HK-2 (cell line): ENCODE measurements at regions not wholly inside any gene's neighbourhood (a gene's known extent, or its start where the extent isn't known, plus 50 kb on each side); places are given as distances from the start of the nearest gene placed in this dataset.

Experiments
- DNase-seq: peaks from one replicate; pipeline ENCODE4 v3.0.0-alpha.2; 2018; ENCODE audit not compliant: unreplicated experiment

DNA sequence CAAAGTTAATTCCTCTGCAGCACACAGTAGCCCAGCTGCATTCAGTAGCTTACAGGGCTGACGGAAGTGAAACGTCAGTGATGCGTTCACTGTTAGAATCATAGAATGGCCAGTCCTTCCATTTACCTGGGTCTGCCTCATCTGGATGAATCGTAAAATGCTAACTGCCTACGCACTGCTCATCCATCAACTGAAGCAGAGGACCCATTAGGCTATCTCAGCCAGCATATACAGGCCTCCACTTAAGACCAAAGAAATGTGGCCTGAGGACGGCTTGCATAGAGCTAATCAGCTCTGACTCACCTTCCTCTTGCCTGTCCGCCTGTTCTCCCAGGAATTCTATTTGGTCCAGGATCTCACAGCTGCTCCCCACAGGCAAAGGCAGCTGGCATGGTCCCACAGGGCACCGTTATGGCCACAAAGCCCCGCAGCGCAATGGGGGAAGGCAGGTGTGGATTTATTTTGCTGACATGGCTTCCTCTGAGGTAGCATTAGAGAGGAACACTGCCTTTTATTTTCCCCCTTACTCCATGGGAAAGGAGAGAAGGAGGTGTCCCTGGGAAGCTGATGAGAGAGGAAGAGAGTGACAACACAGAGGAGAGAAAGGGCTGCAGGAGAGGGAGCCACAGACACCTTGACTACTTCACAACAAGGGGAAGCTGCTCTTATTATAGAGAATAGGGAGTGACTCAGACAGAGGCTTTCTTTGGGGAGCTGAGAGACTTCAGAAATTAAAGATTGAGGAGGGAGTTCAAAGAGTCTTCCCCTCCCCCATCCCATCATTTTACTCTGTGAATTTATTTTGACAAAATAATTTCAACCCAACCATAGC lies 177.6 kb downstream of the HHIPL2 start:
- no peak for DNase-seq

DNA sequence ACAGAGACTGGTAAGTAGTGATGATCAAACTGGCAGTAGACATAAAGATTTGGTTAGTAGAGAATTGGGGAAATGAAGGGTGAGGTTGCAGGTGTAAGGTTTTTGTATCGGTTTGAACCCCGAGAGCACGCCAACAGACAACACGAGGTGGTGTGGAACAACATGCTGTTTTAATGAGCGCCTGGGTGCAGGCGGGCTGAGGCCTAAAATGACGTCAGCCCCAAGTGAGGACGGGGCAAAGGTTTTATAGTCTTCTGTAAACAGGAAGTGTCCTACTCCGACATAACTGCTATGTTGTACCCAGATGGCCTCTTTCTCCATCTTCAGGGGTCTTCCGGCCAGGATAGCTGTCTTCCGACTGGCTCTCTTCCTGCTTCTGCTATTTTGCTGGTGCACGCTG lies 178.8 kb downstream of the HHIPL2 start:
- no peak for DNase-seq

DNA sequence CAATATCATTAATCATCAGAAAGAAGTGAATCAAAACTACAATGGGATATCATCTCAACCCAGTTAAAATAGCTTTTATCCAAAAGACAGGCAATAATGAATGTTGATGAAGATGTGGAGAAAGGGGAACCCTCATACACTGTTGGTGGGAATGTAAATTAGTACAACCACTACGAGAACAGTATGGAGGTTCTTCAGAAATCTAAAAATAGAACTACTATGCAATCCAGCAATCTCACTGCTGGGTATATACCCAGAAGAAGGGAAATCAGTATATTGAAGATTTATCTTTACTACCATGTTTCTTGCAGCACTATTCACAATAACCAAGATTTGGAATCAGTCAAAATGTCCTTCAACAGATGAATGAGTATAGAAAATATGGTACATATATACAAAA lies 189.8 kb downstream of the HHIPL2 start:
- DNase-seq: no peak

DNA sequence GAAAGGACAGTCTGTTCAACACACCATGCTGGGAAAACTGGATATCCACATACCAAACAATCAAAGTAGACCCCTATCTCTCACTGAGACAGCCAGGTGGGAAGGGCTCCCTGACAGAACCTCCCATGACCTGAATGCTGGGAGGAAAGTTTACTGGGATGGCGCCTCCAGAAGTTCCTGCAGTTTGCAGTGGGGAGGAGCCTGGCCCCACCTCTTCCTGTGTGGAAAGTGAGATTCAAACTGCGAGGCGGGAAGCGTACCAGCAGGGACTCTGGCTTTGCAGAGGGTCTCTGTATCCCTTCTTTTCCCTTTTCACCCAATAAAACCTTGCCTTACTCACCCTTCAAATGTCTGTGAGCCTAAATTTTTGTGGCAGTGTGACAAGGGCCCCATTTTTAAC lies 190.7 kb downstream of the HHIPL2 start:
- no peak for DNase-seq

DNA sequence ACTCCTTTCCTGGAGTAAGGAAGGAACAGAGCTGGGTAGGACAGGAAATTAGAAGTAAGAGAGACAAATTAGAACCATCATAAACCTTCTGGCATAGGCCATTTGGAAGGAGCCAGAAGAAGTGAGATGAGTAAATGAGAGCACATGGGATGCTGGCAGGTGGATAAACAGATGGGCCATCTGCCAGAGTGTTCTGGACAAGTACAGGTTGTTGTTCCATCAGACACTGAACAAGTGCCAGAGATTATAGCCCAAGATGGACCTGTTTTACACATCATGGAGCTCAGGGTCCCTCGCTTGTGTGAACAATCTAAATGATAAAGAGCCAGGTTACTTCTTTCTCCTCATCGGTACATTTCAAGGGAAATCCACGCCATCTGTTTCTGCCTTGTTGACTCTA lies 200.3 kb downstream of the HHIPL2 start:
- no peak for DNase-seq

DNA sequence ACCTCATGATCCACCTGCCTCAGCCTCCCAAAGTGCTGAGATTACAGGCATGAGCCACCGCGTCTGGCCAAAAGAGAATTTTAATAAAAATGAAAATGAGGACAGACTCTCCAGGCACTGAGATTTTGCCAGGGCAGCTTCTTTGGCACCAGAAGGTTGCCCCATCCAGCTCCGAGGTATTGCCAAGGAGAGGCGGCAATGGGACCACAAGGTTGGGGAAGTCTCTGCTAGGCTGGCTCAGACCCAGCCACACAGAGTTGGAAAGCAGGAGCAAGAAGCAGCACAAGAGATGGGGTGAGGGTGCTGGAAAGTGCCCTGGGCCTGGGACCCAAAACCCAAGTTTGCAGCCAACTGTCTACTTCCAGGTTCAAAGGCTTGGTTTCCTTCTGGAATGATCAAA lies 200.9 kb downstream of the HHIPL2 start:
- no peak for DNase-seq

DNA sequence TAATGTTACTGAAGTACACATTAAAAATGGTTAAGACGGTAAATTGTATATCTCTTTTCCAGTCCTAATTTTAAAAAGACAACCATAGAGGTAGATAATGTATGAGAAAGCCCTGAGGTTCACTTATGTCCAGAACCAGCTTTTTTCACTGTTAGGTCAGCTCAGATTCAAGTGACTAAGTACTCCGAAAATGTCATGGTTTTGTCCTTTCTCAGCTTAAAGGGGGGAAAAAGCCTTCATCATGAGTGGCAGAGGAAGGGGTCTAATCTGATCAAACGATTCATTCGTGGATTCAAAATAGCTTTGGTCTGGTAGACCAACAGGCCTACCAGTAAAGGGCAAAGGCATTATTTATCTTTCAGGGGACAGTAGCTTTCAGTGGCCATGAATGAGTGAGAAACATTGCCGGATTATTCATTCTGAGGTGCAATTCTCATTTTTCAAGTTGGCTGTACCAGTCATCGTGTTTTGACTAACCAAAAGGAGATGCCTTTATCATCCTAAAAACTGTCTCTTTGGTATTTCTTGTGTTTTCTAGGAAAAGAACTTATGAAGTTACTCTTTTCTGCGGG lies 208.4 kb downstream of the HHIPL2 start:
- no peak for DNase-seq

DNA sequence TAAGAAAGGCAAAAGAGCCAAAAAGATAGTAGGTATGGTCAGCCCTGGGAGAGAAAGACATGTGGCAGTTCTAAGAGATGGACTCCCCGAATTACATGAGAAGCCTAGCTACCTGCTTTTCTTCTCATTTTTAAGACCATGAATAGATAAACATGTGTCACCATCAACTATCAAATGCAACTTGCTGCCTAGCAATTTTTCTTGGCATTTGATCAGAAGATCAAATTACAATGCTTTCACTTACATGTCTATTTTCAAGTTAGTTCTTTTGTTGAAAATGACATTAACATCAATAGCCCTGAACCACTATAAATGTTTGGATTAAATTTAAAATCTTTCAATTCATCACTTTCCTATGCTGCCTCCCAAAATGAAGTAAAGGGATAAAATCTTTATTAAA lies 212.3 kb downstream of the HHIPL2 start:
- DNase-seq: no peak

DNA sequence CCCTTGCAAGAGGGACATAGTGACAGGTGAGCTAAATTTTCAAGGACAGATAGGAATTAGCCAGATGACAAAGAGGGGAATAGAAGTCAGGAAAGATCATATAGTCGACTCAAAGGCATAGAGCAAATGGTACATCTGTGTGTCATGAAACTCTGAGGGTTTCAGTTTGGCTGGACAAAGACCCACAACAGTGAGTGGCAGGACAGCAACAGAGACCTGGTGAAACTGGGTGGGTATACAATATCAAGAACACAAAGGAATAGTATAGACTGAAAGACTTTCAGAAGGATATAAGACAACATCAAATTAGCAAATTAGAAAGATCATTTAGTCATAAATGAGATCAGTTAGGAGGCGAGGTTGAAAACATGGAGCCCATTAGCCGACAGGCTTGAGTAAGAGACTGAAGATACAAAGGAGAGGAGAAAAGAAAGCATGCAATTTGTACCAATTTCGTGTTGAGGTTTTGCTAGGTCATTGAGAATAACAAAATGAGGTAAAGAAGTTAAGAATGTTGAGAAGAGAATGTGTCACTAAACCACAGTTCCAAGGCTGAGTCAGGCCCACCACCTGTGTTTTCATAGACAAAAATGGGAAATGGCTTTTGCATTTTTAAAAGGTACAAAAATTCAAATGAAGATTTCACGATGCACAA lies 213.8 kb downstream of the HHIPL2 start:
- DNase-seq: no peak

DNA sequence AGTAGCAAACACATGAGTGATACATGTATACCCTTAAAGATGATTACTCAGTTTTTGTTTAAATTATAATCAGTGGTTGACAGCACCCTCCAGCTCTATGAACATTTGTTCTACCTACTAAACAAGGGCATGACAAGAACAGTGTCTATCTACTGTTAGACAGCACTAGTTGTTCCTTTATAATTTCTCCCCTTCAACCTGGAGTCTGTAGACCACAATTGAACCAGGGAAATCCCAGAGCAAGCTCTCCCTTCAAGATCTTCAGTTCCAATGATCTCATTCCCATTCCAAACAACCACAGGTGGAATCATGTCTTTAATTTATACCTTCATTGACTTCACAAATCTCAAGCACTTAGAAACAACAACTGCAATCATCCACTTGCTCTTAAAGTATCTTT lies 216.1 kb downstream of the HHIPL2 start:
- DNase-seq: no peak

DNA sequence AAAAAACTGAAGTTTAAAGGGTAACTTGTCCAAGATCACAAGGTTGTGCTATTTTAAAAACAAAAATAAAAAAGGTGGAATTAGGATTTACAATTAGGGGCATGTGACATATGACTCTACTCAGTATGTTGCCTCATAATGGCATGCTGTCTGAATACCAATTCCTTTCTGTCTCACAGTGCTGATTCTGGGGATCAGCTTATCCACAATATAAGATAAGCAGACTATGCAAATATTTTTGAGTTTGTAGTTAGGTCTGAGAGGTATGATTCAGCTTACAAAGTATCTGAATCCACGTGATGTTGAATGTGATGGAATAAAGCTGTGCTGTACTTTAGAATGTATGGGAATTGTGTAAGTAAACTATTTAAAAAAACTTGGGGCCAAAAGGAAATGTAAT lies 216.6 kb downstream of the HHIPL2 start:
- DNase-seq: no peak

DNA sequence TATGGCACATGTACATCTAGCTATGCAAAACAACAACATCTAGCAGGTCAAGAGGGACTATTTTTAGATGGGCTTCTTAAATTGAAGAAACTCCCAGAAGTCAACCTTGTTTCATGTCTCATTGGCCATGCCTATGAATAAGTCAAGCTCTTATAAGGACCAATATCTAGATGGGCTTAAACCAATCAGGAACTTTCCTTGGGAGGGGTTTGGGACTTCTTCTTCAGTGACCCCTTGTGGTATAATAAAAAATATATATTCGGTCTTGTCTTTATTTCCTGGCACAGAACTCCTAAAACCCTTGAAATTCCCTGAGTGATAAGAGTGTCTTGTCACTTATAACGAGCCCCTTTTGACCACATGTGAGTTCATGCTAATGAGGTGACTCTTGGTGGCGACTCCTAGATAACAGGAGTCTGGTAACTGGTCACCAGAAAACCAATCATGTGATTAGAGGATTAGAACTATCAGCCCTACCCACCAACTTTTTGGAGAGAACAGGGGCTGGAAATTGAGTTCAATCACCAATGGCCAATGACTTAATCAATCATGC lies 218.3 kb downstream of the HHIPL2 start:
- DNase-seq: no peak

DNA sequence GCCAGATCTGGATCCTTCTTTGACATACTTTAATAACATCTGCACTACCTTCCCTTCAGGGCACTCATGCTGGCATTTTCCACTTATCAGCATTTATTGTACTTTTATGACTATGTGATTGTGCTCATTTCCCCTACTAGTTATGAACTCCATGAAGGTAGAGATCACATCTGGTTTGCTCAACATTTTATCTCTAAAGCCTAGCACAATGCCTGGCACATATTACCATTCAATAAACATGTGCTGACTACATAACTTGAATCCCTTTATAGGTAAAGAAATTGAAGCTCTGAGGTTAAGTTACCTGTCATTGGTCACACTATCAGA lies 221.2 kb downstream of the HHIPL2 start:
- no peak for DNase-seq

DNA sequence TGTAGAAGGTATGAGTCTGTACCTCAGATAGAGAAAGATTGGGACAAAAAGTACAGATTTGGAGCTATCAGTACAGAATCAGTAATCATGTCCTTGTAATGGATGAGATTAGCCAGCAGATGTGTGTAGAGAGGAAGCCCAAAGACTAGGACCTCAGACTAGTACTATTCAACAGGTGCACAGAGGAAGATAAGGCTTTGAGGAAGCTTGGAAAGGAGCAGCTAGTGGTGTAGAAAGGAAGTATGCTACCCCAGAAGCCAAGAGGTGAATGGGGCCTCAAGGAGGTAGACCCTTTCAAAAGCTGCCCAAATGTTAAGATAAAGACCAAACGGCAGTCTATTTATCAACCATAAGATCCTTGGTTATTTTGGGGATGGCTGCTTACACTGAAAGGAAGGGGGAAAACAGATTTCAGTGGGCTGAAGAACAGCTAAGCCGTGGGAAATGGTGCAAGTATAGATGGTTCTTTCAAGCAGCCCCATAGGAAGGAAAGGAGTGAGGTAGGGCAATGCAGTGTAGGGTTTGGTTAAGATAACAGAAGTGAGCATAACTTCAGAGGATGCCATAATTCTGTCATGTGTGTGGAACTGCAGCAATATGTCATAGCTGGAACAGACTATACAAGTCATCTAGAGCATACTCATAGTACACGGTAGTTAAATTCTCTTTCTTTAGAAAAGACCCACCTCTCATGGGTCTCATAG lies 221.7 kb downstream of the HHIPL2 start:
- no peak for DNase-seq

DNA sequence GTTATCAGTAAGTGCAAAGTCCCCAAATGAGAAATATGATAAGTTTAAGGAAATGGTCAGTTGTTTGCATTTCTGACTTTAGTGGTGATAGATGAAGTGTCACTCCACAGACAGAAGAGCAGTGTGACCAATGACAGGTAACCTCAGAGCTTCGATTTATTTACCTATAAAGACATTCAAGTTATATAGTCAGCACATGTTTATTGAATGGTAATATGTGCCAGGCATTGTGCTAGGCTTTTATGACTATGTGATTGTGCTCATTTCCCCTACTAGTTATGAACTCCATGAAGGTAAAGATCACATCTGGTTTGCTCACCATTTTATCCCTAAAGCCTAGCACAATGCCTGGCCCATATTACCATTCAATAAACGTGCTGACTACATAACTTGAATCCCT lies 222.4 kb downstream of the HHIPL2 start:
- DNase-seq: no peak

DNA sequence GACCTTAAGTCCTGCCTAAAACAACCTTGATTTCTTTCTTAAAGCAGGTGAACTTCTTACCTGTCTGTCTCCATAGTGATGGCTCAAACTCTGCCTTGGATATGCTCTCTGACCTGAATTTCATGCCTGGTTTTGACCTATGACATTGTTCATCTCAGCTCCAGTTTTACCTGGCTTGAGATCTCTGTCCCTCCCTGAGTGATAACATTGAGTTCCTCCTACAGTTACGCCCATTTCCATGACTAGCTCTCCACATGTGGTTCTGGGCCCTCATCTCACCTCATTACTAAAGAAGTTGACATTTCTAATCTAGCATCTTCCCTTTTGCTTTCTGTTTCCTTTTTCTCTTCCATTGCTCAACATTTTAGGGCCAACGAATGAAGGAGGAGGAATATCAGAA lies 233.1 kb downstream of the HHIPL2 start:
- DNase-seq: no peak

DNA sequence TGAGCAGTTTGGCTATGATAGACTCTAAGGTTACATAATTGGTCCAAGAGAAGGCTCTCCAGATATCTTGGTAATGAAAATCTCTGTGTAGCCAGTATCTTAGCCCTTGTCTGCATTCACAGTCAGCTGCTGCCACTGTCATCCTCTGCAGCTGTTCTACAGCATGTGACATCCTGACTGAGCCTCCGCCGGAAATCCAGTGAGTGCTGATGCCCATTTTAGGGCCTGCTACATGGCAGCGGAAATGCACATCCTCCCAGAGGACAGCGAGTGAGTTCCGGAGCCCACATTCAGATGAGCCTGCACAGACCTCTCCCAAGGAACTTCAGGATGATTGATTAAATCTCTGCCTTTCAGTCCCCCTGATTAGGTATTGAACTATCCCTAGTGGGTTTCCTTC lies 237.1 kb downstream of the HHIPL2 start:
- DNase-seq: no peak

DNA sequence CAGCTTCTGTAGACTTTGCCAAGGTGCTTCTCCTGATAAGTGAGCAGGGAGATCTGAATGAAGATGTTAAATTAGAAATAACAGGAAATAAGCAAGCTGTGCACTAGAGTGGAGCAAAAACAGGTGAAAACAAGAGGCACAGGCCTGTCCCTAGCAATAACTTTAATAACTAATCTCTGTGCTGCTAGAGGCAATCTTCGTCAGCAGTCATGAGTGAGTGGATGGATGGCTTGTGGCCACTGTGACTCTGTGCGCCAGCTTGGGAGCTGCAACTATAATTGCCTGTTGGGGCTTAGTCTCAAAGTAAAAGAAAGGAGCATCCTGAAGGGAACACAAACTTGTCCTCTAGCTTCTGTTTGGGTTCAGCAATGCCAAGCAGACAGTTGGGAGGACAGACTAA lies 240.3 kb downstream of the HHIPL2 start:
- no peak for DNase-seq

DNA sequence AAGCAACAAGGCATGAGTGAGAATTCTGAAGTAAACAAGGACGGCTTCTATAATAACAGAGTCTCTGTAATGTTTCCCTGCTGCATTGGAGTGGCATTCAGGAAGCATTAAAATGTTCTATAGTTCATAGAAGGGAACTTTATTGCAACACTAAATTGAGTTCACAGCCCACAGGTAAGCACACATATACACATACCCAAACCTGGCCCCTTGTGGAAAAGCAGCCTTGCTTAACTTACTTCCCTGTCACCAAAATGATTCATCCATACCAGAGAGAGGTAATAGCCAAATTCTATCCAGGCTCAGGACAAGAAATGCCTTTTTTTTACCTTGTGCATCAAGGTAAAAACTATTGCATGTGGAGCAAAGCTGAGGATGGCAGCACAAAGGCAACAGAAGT lies 241.4 kb downstream of the HHIPL2 start:
- no peak for DNase-seq

DNA sequence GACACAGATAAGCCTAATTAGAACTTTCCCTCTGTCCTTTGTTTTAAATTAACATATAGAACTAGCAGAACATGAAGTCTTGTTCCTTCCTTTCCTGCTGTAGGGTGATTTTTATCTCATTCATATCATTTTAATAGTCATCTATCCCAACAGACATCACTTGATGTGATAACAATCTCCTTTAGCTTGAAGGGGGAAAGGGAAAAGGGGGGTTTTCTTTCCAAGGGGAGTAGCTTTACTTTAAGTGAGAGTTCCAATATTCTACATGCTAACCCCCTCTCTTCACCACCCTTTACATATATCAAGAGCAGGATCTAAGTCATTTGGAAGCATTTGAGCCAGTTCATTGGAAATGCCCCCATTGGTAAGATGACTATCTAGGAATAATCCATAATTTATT lies 241.9 kb downstream of the HHIPL2 start:
- no peak for DNase-seq

DNA sequence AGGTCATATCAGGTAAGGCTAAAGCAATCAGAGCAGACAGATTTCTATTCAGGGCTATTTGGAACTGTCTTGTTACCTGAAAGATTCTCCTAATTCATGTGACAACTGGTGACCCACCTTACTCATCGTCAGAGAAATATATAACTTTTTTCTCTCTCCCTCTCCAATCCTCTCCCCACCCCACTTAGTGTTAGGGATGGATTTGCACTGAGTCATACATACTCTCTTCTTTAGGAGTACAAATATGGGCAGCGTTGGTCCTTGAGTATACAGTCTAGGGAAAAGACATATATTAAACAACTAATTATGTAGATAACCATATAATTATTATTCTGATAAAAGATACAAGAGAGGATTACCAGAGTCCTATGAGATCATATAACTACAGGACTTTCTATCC lies 246.3 kb downstream of the HHIPL2 start:
- DNase-seq: no peak

DNA sequence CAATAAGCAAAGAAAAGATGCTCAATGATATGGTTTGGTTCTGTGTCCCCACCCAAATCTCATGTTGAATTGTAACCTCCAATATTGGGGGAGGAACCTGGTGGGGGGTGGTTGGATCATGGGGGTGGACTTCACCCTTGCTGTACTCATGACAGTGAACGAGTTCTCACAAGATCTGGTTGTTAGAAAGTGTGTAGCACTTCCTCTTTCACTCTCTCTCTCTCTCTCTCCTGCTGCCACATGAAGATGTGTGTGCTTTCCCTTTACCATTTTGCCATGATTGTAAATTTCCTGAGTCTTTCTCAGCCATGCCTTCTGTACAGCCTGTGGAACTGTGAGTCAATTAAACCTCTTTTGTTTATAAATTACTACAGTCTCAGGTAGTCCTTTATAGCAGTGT lies 248.4 kb downstream of the HHIPL2 start:
- no peak for DNase-seq

DNA sequence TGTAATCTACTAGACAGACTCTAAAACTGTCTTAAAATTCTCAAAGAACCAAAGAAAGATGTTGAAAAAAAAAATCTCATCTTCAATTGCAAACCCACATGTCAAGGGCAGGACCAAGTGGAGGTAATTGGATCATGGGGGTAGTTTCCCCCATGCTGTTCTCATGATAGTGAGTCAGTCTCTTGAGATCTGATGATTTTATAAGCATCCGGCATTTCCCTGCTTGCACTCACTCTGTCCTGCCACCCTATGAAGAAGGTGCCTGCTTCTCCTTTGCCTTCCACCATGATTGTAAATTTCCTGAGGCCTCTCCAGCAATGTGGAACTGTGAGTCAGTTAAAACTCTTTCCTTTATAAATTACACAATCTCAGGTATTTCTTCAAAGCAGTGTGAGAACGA lies 257.0 kb downstream of the HHIPL2 start:
- no peak for DNase-seq
